GM21723 (cell line): ENCODE measurements at regions not wholly inside any gene's neighbourhood (a gene's known extent, or its start where the extent isn't known, plus 50 kb on each side); places are given as distances from the start of the nearest gene placed in this dataset.

ENCODE experiments used
- ATAC-seq: cut with Tn5 transposase; IDR thresholded peaks from one replicate; pipeline ENCODE4 v1.9.1; 2021; ENCODE audit warnings: mild to moderate bottlenecking, moderate library complexity; ENCODE audit not compliant: unreplicated experiment

- ATAC-seq = peak; percentile 88
These were observed 82.3 kb upstream of the CD99 start for GRCh38 chrX:2608638-2609430.

- no peak for ATAC-seq
These were observed 84.0 kb upstream of the CD99 start for GRCh38 chrX:2607113-2607512.

GRCh38 chrX:2600564-2600963 lies 90.5 kb upstream of the CD99 start:
- ATAC-seq = no peak

- no peak for ATAC-seq
These were observed 94.4 kb upstream of the CD99 start for GRCh38 chrX:2596555-2597255.

- no peak for ATAC-seq
These were observed 95.0 kb upstream of the CD99 start for GRCh38 chrX:2596045-2596444.

GRCh38 chrX:2595258-2595657 lies 94.5 kb upstream of the DHRSX start:
- ATAC-seq = no peak

GRCh38 chrX:2594491-2594890 lies 93.7 kb upstream of the DHRSX start:
- ATAC-seq = no peak

- ATAC-seq = no peak
These were observed 91.5 kb upstream of the DHRSX start for GRCh38 chrX:2592279-2592678.

GRCh38 chrX:2589186-2590020 lies 88.6 kb upstream of the DHRSX start:
- no peak for ATAC-seq

- no peak for ATAC-seq
These were observed 87.3 kb upstream of the DHRSX start for GRCh38 chrX:2588049-2588448.

GRCh38 chrX:2587146-2587545 lies 86.4 kb upstream of the DHRSX start:
- no peak for ATAC-seq

GRCh38 chrX:2585158-2585470 lies 84.3 kb upstream of the DHRSX start:
- no peak for ATAC-seq

GRCh38 chrX:2584251-2585157 lies 83.7 kb upstream of the DHRSX start:
- no peak for ATAC-seq

GRCh38 chrX:2583194-2584162 lies 82.7 kb upstream of the DHRSX start:
- ATAC-seq = no peak

- ATAC-seq = no peak
These were observed 81.9 kb upstream of the DHRSX start for GRCh38 chrX:2582667-2583066.

GRCh38 chrX:2581296-2581695 lies 80.5 kb upstream of the DHRSX start:
- no peak for ATAC-seq

GRCh38 chrX:2578864-2579263 lies 78.1 kb upstream of the DHRSX start:
- ATAC-seq = no peak

GRCh38 chrX:2577844-2578466 lies 77.2 kb upstream of the DHRSX start:
- ATAC-seq = no peak

GRCh38 chrX:2576793-2577192 lies 76.0 kb upstream of the DHRSX start:
- no peak for ATAC-seq
